HG02981 (cell line): ENCODE measurements at regions not wholly inside any gene's neighbourhood (a gene's known extent, or its start where the extent isn't known, plus 50 kb on each side); places are given as distances from the start of the nearest gene placed in this dataset.

Experiments used
- ATAC-seq: cut with Tn5 transposase; IDR thresholded peaks from one replicate; pipeline ENCODE4 v1.9.1; 2021; ENCODE audit warnings: mild to moderate bottlenecking, moderate library complexity; ENCODE audit not compliant: unreplicated experiment

GRCh38 chr6:9499709-9500108, 915.2 kb downstream of the TFAP2A start:
- ATAC-seq: no peak

GRCh38 chr6:9496837-9497236, 918.0 kb downstream of the TFAP2A start:
- ATAC-seq: no peak

- no peak for ATAC-seq
These were observed 920.0 kb downstream of the TFAP2A start for GRCh38 chr6:9494864-9495263.

GRCh38 chr6:9492790-9493189, 922.1 kb downstream of the TFAP2A start:
- no peak for ATAC-seq

GRCh38 chr6:9487128-9487527, 927.7 kb downstream of the TFAP2A start:
- ATAC-seq: no peak

- no peak for ATAC-seq
These were observed 928.9 kb downstream of the TFAP2A start for GRCh38 chr6:9485992-9486391.

GRCh38 chr6:9484686-9485085, 930.2 kb downstream of the TFAP2A start:
- no peak for ATAC-seq

GRCh38 chr6:9484091-9484490, 930.8 kb downstream of the TFAP2A start:
- no peak for ATAC-seq

- no peak for ATAC-seq
These were observed 932.7 kb downstream of the TFAP2A start for GRCh38 chr6:9482030-9482738.

- no peak for ATAC-seq
These were observed 933.4 kb downstream of the TFAP2A start for GRCh38 chr6:9481292-9482029.

- ATAC-seq: no peak
These were observed 946.6 kb downstream of the TFAP2A start for GRCh38 chr6:9468277-9468676.

- no peak for ATAC-seq
These were observed 947.1 kb downstream of the TFAP2A start for GRCh38 chr6:9467741-9468140.

- no peak for ATAC-seq
These were observed 950.3 kb downstream of the TFAP2A start for GRCh38 chr6:9464583-9464982.

- no peak for ATAC-seq
These were observed 951.6 kb downstream of the TFAP2A start for GRCh38 chr6:9463311-9463710.

GRCh38 chr6:9461188-9461587, 953.7 kb downstream of the TFAP2A start:
- ATAC-seq: no peak

GRCh38 chr6:9458424-9458823, 956.5 kb downstream of the TFAP2A start:
- ATAC-seq: no peak

GRCh38 chr6:9455864-9456658, 958.8 kb downstream of the TFAP2A start:
- no peak for ATAC-seq

- ATAC-seq: no peak
These were observed 975.1 kb downstream of the TFAP2A start for GRCh38 chr6:9439621-9440330.

- no peak for ATAC-seq
These were observed 977.0 kb downstream of the TFAP2A start for GRCh38 chr6:9437836-9438235.

- ATAC-seq: no peak
These were observed 979.6 kb downstream of the TFAP2A start for GRCh38 chr6:9435281-9435680.

- no peak for ATAC-seq
These were observed 982.9 kb downstream of the TFAP2A start for GRCh38 chr6:9431945-9432344.
